T-helper 1 cell (primary cell): ENCODE measurements at regions not wholly inside any gene's neighbourhood (a gene's known extent, or its start where the extent isn't known, plus 50 kb on each side); places are given as distances from the start of the nearest gene placed in this dataset.
"Not testable (repeated sequence)": the region's sequence is repeated elsewhere in the genome, so short reads cannot be mapped to it uniquely, and the experiment has no call there.

ENCODE experiments used
- DNase-seq, 5 donors: peaks; one replicate each; pipeline ENCODE4 v3.0.0-alpha.2; 2012 to 2020

DNA sequence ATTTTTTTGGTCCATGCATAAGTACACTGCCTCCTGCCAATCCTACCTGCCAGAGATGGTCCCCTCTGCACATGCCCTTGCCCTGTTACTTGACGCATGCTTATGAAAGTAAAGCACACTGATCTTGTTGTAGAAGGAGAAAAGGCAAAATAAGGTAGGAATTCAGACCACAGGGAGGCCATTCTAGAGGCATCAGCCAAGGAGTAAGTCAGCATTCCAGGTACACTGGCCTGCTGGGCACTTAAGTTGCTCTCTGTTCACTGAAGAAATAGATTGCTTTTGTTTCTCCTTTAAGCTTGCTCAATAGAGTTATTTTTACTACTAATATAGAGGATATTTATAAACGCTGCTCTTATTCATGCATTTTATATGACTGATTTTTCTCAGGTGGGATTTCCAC, 604.4 kb downstream of the TDRD15 start:
- no peak for DNase-seq

- DNase-seq, result no peak
Observed at GRCh38 chr2:21730141-21730540, 606.4 kb downstream of the TDRD15 start.

- DNase-seq, result no peak
Observed at GRCh38 chr2:21740484-21740883, 616.7 kb downstream of the TDRD15 start.

- no peak for DNase-seq
Observed at GRCh38 chr2:21746499-21746898, 622.7 kb downstream of the TDRD15 start.

GRCh38 chr2:21748501-21748900, 624.7 kb downstream of the TDRD15 start:
- DNase-seq, result no peak

- no peak for DNase-seq
Observed at GRCh38 chr2:21754164-21754788, 630.5 kb downstream of the TDRD15 start.

DNA sequence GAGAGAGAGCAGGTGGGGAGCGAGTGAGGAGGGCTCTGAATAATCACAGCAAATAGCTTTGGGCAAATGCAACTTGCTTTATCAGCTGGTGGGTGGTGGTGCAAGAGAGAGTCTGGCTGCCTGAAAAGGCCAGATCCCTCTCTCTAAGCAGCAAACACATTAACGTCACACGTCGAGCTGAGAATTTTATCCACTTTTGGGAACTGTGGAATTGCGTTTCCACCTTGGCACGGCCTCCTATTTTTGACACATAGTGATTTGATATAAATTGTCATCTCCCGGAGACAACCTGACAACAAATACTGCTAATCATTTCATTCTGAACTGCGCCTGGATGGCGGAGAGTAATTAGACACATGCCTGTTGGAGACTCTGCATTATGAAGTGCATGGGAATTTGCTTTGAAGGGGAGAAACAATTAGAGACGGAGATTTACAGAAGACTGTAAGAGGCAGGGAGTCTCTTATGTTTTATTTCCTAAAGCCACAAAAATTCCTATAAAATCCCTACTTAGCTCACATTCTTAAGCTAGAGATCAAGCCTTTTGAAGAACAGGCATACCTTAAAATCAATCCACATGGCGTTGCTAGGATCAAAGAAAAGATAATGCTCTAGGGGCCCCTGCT, 634.1 kb downstream of the TDRD15 start:
- no peak for DNase-seq

- DNase-seq, result no peak
Observed at GRCh38 chr2:21759819-21760218, 636.1 kb downstream of the TDRD15 start.

GRCh38 chr2:21761361-21761760, 637.6 kb downstream of the TDRD15 start:
- DNase-seq, result no peak

DNA sequence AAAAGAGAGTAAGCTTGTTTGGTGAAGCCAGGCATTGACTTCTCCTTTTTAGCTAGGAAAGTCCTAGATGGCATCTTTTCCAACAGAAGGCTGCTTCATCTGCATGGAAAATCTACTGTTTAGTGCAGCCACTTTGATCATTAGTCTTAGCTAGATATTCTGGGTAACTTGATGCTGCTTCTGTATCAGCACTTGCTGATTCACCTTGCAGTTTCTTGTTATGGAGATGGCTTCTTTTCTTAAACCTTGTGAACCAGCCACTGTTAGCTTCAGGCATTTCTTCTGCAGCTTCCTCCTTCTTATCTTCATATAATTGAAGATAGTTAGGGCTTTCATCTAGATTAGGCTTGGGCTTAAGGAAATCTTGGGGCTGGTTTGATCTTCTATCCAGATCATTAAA, 639.7 kb downstream of the TDRD15 start:
- DNase-seq, result no peak

GRCh38 chr2:21770787-21771186, 647.0 kb downstream of the TDRD15 start:
- no peak for DNase-seq

DNA sequence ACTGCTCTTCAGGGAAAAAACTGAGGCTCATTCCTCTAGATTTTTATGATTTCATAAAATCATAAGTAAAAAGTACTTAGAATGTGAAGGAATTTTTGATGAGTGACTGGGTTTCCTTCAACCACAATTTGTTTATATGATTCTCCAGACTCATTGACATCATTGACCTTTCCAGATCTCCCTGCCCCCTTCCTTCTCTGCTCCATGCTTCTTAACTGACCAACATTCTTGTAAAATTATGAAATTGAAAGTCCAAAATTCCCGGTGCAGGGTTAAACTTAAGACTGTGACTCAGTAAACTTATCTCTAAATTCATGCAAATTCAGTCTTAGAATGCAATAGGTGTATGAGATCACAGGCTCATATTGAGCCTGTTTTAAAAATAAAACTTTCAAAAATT, 648.9 kb downstream of the TDRD15 start:
- DNase-seq, result no peak

DNA sequence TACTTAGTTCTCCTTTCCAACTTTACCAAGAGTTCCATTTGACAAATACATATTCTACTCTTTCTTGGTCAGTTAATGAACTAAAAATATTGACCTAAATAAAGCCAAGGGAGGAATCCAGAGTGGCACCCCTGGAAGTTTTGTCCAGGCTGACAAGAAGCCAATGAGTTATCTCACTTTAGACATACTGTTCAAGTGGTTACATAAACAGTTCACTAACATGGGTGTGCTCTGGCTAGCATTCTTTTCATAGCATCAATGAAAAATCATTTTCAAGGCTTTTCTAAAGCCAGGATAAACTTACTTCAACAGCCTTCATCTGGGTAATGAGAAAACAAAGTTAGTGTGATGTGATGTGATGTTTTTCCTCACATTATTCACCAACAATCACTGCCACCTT, 649.4 kb downstream of the TDRD15 start:
- no peak for DNase-seq

DNA sequence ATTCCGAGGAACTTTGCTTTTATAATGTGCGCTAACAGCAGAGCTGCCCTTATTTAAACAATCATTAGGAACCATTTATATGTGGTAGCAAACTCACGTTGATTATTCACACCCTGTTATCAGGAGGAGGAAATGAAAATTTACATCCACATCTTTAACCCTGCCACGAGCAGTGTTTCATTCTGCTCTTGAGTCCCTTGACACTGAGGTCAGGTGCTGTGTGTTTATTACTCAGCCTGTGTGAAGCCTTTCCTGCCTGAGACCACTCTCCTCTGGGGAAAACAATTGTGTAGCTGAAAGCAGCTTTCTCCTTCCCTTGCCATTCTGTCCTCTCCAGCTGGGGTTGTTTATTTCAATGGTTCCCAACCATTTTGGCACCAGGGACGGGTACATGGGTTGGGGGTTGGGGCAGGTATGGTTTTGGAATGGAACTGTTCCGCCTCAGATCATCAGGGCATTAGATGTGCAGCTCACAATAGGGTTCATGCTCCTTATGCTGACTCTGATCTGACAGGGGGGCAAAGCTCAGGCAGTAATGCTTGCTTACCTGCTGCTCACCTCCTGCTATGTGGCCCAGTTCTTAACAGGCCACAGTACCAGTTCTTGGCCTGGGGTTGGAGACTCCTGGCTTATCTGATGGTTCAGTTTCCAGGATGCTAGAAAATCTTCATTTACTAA, 651.1 kb downstream of the TDRD15 start:
- DNase-seq, result no peak

GRCh38 chr2:21779786-21780185, 656.0 kb downstream of the TDRD15 start:
- DNase-seq, result no peak

DNA sequence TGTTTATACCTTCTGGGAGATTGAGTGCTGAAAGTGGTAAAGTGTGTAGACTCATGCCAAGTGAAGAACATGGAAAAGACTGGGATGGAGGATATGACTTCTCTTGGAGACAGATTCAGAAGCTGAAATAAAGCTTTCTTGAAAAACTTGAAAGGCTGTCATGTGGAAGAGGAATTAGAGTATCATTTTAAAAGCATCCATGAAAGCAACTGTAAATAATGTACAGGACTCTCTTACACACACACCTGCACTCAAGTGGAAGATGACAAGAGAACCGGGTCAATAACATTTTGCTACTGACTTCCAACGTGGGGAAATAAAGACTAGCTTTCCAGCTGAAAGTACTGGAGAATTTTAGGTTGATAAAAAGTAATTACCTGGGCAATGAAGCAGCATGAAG, 658.2 kb downstream of the TDRD15 start:
- DNase-seq, result no peak

- DNase-seq, result no peak
Observed at GRCh38 chr2:21782866-21783265, 659.1 kb downstream of the TDRD15 start.

DNA sequence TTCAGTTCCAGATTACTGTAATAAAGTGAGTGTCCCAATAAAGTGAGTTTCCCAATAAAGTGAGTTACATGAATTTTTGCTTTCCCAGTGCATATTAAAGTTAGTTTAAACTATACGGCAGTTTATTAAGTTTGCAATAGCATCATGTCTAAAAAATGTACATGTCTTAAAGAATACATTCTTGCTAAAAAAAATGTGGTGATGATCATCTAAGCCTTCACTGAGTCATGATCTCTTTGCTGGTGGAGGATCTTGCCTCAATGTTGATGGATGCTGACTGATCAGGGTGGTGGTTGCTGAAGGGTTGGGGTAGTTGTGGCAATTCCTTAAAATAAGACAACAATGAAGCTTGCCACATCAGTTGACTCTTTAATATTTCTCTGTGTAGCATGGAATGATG, 664.2 kb downstream of the TDRD15 start:
- no peak for DNase-seq

- not testable (repeated sequence) for DNase-seq
Observed at GRCh38 chr2:21790311-21790710, 666.5 kb downstream of the TDRD15 start.

- no peak for DNase-seq
Observed at GRCh38 chr2:21792571-21792970, 668.8 kb downstream of the TDRD15 start.

DNA sequence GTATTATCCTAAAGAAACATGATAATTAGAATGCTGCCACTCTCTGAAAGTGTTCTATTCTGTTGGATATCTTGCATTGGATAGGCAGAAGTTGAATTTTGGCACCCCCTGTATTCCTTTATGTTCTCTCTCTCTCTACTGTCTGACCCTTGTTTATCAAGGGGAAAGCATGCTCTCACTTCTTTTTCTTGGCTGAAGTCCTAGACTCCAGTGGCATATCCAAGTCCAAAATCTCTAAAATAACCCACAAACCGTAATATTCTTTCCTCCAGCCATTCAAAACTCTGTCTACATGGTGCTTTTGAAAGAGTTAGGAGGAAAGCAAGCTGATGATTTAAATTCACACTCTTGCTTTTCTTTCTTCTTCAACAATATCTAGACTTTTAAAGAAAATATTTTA, 669.7 kb downstream of the TDRD15 start:
- no peak for DNase-seq

DNA sequence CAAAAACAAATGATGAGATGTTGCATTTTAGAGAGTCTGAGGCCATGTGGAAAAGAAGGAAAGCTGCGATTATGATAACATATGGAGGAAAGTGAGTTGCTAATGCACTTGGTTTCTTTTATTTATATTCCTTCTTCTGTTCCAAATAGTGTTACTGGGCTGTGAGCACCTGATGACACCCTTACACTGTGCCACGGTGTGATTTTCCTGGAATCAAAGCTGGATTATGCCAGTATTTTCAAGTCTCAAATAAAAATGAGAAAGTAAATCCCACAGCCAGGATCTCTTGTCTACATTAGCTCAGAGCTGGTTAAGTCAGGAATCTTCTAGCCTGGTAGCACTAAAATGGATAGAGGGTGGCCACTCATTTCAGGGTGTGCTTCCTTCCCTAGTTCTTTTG, 670.8 kb downstream of the TDRD15 start:
- no peak for DNase-seq

DNA sequence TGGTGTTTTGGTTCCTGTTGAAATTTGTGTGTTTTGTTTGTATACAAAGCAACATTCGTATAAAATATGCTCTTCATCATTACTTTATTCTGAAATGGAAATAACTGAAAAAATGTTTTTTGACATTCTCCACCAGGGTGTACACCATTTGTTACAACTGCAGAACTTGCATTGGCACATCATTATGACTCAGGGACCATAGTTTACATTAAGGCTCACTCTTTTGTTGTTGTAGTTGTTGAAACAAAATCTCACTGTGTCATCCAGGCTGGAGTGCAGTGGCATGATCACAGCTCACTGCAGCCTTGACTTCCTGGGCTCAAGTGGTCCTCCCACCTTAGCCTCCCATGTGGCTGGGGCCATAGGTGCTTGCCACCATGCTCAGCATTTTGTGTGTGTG, 676.6 kb downstream of the TDRD15 start:
- no peak for DNase-seq

DNA sequence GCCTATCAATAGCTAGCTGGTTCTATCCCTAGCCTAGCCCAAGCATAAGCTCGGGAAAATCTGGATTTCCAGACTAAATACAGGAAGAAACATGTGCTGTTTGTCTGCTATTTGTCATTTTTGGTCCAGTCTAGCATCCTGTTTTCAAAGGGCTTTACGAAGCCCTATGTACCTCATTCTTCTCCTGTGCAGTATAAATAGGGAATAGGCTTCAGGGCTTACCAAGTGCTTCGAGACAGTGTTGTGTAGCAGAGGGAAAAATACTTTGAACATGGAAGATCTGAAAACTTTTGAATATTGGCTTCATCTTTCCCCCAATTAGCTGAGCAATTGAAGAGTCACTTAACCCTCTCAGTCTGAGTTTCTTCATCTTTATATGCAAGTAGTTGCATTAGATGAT, 679.8 kb downstream of the TDRD15 start:
- DNase-seq, result no peak

DNA sequence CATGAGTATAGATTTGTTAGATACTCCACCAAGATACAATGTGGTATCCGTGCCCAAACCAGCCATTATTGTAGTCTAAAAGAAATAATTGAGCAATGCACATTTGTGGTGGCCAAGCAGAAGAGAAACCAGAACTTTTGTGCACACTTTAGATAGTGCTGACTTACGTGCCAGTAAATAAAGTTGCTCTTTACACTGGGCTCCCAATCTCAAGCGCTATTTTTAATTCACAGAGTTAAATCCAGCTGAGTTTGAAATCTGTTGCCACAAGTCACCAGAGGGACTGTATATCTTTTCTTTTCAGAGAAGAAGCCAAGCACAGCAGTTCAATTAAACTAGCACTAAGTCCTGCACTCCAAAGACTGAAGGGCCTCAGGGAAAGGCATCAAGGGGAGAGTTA, 680.4 kb downstream of the TDRD15 start:
- DNase-seq, result no peak
